B cell (primary cell): ENCODE measurements at regions not wholly inside any gene's neighbourhood (a gene's known extent, or its start where the extent isn't known, plus 50 kb on each side); places are given as distances from the start of the nearest gene placed in this dataset.

Experiments used
- ATAC-seq: fragments of 200-7000 bp; cut with Tn5 transposase; one replicate; pipeline ENCODE4 v1.10.0; 2021; ENCODE audit warnings: low read depth, mild to moderate bottlenecking, moderate number of reproducible peaks, moderate library complexity
- CTCF ChIA-PET: fragments of 350-600 bp; sonication (Branson Sonifier 250); formaldehyde crosslinking; loops from one replicate; lab custom pipeline; 2021; ENCODE audit warnings: antibody characterized with exemption, inconsistent platforms; lab: Charles Lee
- POLR2A ChIA-PET: fragments of 350-600 bp; sonication (Branson Sonifier 250); formaldehyde crosslinking; loops from one replicate; lab custom pipeline; 2021; ENCODE audit warnings: antibody characterized with exemption; lab: Charles Lee
- DNase-seq: peaks from one replicate; pipeline ENCODE4 v3.0.0; 2013
- H2AFZ ChIP-seq: 2 replicates; pipeline ENCODE4 v1.6.1; 2012; ENCODE audit warnings: mild to moderate bottlenecking, low read depth, low read length; ENCODE audit not compliant: insufficient read depth, poor library complexity, severe bottlenecking
- H3K27ac ChIP-seq, 2 donors: 1 replicate in 1 of 2; 2 replicates in 1 of 2; pipeline ENCODE4 v1.5.1; 2012 to 2013; ENCODE audit warnings: low read length in 2 of 2, mild to moderate bottlenecking in 2 of 2, moderate library complexity in 1 of 2
- H3K27me3 ChIP-seq, 4 experiments: fragments of 200-600 bp in 1 of 4; sonication (generic) in 1 of 4; replicated peaks in 1 of 4; 1 replicate in 2 of 4; 2 replicates in 2 of 4; pipeline versions ENCODE4 v1.6.1 to v1.7.0; 2013 to 2016; ENCODE audit warnings: low read length in 3 of 4, mild to moderate bottlenecking in 2 of 4, mixed read lengths in 1 of 4, moderate library complexity in 1 of 4; ENCODE audit not compliant: insufficient read depth in 4 of 4, control insufficient read depth in 3 of 4; ENCODE audit errors: control extremely low read depth in 1 of 4
- H3K36me3 ChIP-seq, 2 experiments: replicated peaks in 1 of 2; 1 replicate in 1 of 2; 2 replicates in 1 of 2; pipeline versions ENCODE4 v1.6.1 to v1.7.1; 2013; ENCODE audit warnings: low read length in 1 of 2; ENCODE audit not compliant: insufficient read depth in 2 of 2, control insufficient read depth in 1 of 2; ENCODE audit errors: control extremely low read depth in 1 of 2, extremely low read depth in 1 of 2
- H3K4me1 ChIP-seq, 2 donors: fragments of 200-600 bp in 1 of 2; sonication (generic) in 1 of 2; 1 replicate in 1 of 2; 2 replicates in 1 of 2; pipeline versions ENCODE4 v1.5.1 to v1.6.1; 2013 to 2017; ENCODE audit warnings: low read length in 2 of 2; ENCODE audit not compliant: control insufficient read depth in 2 of 2, insufficient read depth in 2 of 2
- H3K4me2 ChIP-seq: replicated peaks from 2 replicates; pipeline ENCODE3; 2012; ENCODE audit warnings: mild to moderate bottlenecking, low read depth, low read length; ENCODE audit not compliant: poor library complexity, severe bottlenecking
- H3K4me3 ChIP-seq, 5 experiments: fragments of 200-600 bp in 1 of 5; sonication (generic) in 1 of 5; 1 replicate in 3 of 5; 2 replicates in 2 of 5; pipeline versions ENCODE4 v1.5.1 to v1.7.0; 2011 to 2016; ENCODE audit warnings: low read length in 4 of 5, mild to moderate bottlenecking in 4 of 5, low read depth in 2 of 5, control low read depth in 1 of 5, moderate library complexity in 1 of 5; ENCODE audit not compliant: insufficient read depth in 1 of 5; ENCODE audit errors: control extremely low read depth in 1 of 5, extremely low read depth in 1 of 5
- H3K79me2 ChIP-seq: fragments of 200-600 bp; sonication (generic); one replicate; pipeline ENCODE4 v1.6.0; 2016; ENCODE audit warnings: low read length; ENCODE audit not compliant: control insufficient read depth, insufficient read depth
- H3K9ac ChIP-seq: fragments of 200-600 bp; sonication (generic); 2 replicates; pipeline ENCODE4 v1.6.1; 2017; ENCODE audit warnings: mild to moderate bottlenecking, low read length, moderate library complexity
- H3K9me3 ChIP-seq, 3 donors: one replicate each; pipeline versions ENCODE4 v1.6.1 to v1.7.1; 2013; ENCODE audit warnings: low read length in 2 of 3; ENCODE audit not compliant: control insufficient read depth in 2 of 3, insufficient read depth in 1 of 3; ENCODE audit errors: control extremely low read depth in 1 of 3
- H4K20me1 ChIP-seq: 2 replicates; pipeline ENCODE4 v1.6.0; 2012; ENCODE audit warnings: mild to moderate bottlenecking, low read length; ENCODE audit not compliant: insufficient read depth, control insufficient read depth, poor library complexity, severe bottlenecking
- H3K27ac Mint-ChIP-seq: one replicate; pipeline ENCODE4 v1.8.0; 2021; ENCODE audit warnings: mixed read lengths
- H3K27me3 Mint-ChIP-seq: one replicate; pipeline ENCODE4 v1.8.0; 2021; ENCODE audit warnings: mixed read lengths
- H3K4me1 Mint-ChIP-seq: one replicate; pipeline ENCODE4 v1.8.0; 2021; ENCODE audit warnings: mixed read lengths
- H3K4me3 Mint-ChIP-seq: one replicate; pipeline ENCODE4 v1.8.0; 2021; ENCODE audit warnings: mixed read lengths
- H3K9me3 Mint-ChIP-seq: one replicate; pipeline ENCODE4 v1.8.0; 2022; ENCODE audit warnings: mixed read lengths; ENCODE audit not compliant: insufficient read depth
- EZH2 ChIP-seq: IDR thresholded peaks from 2 replicates; pipeline ENCODE4 v1.6.1; 2012; ENCODE audit warnings: borderline replicate concordance, low read depth, mild to moderate bottlenecking, moderate library complexity, low read length; ENCODE audit not compliant: insufficient read depth, poor library complexity, severe bottlenecking
- WGBS: methylation state at CpG from one replicate; pipeline ENCODE4 v1.1.5; 2013; ENCODE audit warnings: missing lambda C conversion rate; ENCODE audit not compliant: insufficient coverage; 5-methylcytosine and 5-hydroxymethylcytosine counted together
- intact Hi-C: fragments of 100-400 bp; cut with micrococcal nuclease; formaldehyde crosslinking; loops from one replicate; pipeline ENCODE4 v1.10.0; 2022
- TF ChIP-seq, protein P1 (sequence below): fragments of 200-600 bp; IDR thresholded peaks from one replicate; pipeline ENCODE4 v1.8.0; 2022; ENCODE audit warnings: antibody characterized with exemption, mild to moderate bottlenecking

DNA sequence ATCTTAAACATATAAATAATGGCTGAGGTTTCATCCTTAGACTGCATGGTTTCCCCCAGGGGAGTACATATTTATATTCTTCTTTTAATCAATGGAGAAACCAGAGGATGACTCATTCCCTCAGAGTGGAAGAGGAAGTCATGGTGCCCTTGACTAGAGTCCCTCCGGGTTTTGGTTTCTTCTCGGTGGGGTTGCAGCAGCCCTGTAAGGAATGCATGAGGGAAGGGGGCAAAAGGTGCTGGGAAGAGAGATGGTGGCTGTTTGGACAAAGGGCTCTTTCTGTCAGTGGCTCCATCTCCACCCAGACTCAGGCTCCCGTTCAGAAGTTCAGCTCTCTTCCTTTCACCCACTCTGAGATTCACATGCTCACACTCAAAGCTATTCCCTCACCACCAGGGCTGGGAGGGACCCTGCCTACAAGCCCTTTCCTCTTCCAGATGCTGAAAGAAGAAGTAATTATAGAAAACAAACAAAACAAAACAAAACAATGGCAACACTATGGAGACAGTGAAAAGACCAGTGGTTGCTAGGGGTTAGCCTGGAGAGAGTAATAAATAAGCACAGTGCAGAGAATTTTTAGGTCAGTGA, 129.8 kb upstream of the IL12B start:
- Histone ChIP-seq H3K4me2 (peak overlapping the region; percentile 15), H3K9ac (no peak overlapping the region), H3K79me2 (no peaks in the 10 kb centered on the region), H4K20me1 (no peaks in the 10 kb centered on the region), H3K4me3 (no peak overlapping the region), H3K9me3 (no peaks in the 10 kb centered on the region), H3K27ac (no peak overlapping the region), H3K27me3 (no peaks in the 10 kb centered on the region), H3K4me1 (peaks cover 34 to 35% of the 10 kb centered on the region in 2 donors), H3K36me3 (no peaks in the 10 kb centered on the region), H2AFZ (no peak overlapping the region)
- 0% methylated on average over 1 of the region's 3 CpGs for WGBS
- ATAC-seq (peak; percentile 64), DNase-seq (peak; percentile 23)
- Mint-ChIP-seq H3K27ac (no peak overlapping the region), H3K4me3 (no peak overlapping the region), H3K9me3 (no peaks in the 10 kb centered on the region), H3K27me3 (no peaks in the 10 kb centered on the region), H3K4me1 (peaks cover 38% of the 10 kb centered on the region)
- ChIA-PET CTCF (no interaction called here), POLR2A (no interaction called here)
- intact Hi-C loops = no loop called here
- TF ChIP-seq, protein P1, sequence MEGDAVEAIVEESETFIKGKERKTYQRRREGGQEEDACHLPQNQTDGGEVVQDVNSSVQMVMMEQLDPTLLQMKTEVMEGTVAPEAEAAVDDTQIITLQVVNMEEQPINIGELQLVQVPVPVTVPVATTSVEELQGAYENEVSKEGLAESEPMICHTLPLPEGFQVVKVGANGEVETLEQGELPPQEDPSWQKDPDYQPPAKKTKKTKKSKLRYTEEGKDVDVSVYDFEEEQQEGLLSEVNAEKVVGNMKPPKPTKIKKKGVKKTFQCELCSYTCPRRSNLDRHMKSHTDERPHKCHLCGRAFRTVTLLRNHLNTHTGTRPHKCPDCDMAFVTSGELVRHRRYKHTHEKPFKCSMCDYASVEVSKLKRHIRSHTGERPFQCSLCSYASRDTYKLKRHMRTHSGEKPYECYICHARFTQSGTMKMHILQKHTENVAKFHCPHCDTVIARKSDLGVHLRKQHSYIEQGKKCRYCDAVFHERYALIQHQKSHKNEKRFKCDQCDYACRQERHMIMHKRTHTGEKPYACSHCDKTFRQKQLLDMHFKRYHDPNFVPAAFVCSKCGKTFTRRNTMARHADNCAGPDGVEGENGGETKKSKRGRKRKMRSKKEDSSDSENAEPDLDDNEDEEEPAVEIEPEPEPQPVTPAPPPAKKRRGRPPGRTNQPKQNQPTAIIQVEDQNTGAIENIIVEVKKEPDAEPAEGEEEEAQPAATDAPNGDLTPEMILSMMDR = no peak
- TF ChIP-seq EZH2 = no peak

- Mint-ChIP-seq H3K4me1 (peaks cover 19% of the 10 kb centered on the region), H3K9me3 (no peaks in the 10 kb centered on the region), H3K4me3 (no peak overlapping the region), H3K27ac (no peak overlapping the region), H3K27me3 (no peaks in the 10 kb centered on the region)
- intact Hi-C loops = no loop called here
- DNase-seq (no peak), ATAC-seq (no peak)
- no peak overlapping the region for H2AFZ ChIP-seq
- H3K27ac ChIP-seq = no peak overlapping the region
- no peak overlapping the region for H3K9ac ChIP-seq
- TF ChIP-seq, protein P1 = no peak
- TF ChIP-seq EZH2 = no peak
- peaks cover 15 to 16% of the 10 kb centered on the region in 2 donors for H3K4me1 ChIP-seq
- no peaks in the 10 kb centered on the region for H3K79me2 ChIP-seq
- H3K9me3 ChIP-seq = no peaks in the 10 kb centered on the region
- no peaks in the 10 kb centered on the region for H4K20me1 ChIP-seq
- no peak overlapping the region for H3K4me2 ChIP-seq
- no peaks in the 10 kb centered on the region for H3K27me3 ChIP-seq
- CTCF ChIA-PET = no interaction called here
- H3K4me3 ChIP-seq = no peak overlapping the region
- POLR2A ChIA-PET = no interaction called here
- no CpG with 5 or more reads among the region's 1 CpG for WGBS
- H3K36me3 ChIP-seq = no peaks in the 10 kb centered on the region
Observed at GRCh38 chr5:159463590-159464321, 133.5 kb upstream of the IL12B start.
